RWPE2 (cell line): ENCODE measurements at regions not wholly inside any gene's neighbourhood (a gene's known extent, or its start where the extent isn't known, plus 50 kb on each side); places are given as distances from the start of the nearest gene placed in this dataset.

ENCODE experiments used
- ATAC-seq: fragments of 200-7000 bp; cut with Tn5 transposase; 3 replicates; pipeline ENCODE4 v1.9.1; 2021; ENCODE audit warnings: low read depth
- DNase-seq: peaks from one replicate; pipeline ENCODE4 v3.0.0-alpha.2; 2020; ENCODE audit warnings: low spot score
- H3K27ac ChIP-seq: fragments of 450-650 bp; 2 replicates; pipeline ENCODE4 v1.5.1; 2017; ENCODE audit warnings: mild to moderate bottlenecking; ENCODE audit not compliant: poor library complexity, severe bottlenecking
- H3K27me3 ChIP-seq: fragments of 250-450 bp; sonication (Bioruptor Pico); 2 replicates; pipeline ENCODE4 v1.5.1; 2021; ENCODE audit warnings: mild to moderate bottlenecking, moderate library complexity; ENCODE audit not compliant: insufficient read depth, poor library complexity, severe bottlenecking
- H3K36me3 ChIP-seq: fragments of 250-450 bp; sonication (Bioruptor Pico); 2 replicates; pipeline ENCODE4 v1.5.1; 2020; ENCODE audit warnings: low read depth, mild to moderate bottlenecking, moderate library complexity
- H3K4me1 ChIP-seq: fragments of 250-450 bp; sonication (Bioruptor Pico); 2 replicates; pipeline ENCODE4 v1.5.1; 2021; ENCODE audit warnings: mild to moderate bottlenecking, moderate library complexity; ENCODE audit not compliant: insufficient read depth, poor library complexity, severe bottlenecking
- H3K4me3 ChIP-seq: fragments of 250-450 bp; sonication (Bioruptor Pico); 2 replicates; pipeline ENCODE4 v1.5.1; 2021; ENCODE audit warnings: mild to moderate bottlenecking, moderate library complexity; ENCODE audit not compliant: severe bottlenecking
- H3K9me3 ChIP-seq: fragments of 250-450 bp; sonication (Bioruptor Pico); 2 replicates; pipeline ENCODE4 v1.5.1; 2021; ENCODE audit warnings: mild to moderate bottlenecking, moderate library complexity; ENCODE audit not compliant: severe bottlenecking
- CTCF ChIP-seq: fragments of 450-650 bp; IDR thresholded peaks from one replicate; pipeline ENCODE4 v1.5.1; 2017; ENCODE audit warnings: mild to moderate bottlenecking, moderate library complexity; ENCODE audit not compliant: poor library complexity, severe bottlenecking

GRCh38 chr4:36740796-36741310 is 459.4 kb downstream of the DTHD1 start:
- Histone ChIP-seq H3K27ac (no peak overlapping the region), H3K9me3 (no peaks in the 10 kb centered on the region), H3K4me3 (no peak overlapping the region), H3K27me3 (no peaks in the 10 kb centered on the region), H3K36me3 (no peaks in the 10 kb centered on the region), H3K4me1 (no peaks in the 10 kb centered on the region)
- TF ChIP-seq CTCF: no peak
- DNase-seq: no peak
- ATAC-seq: no peak

GRCh38 chr4:36747277-36748129 is 466.1 kb downstream of the DTHD1 start:
- ATAC-seq (no peak), DNase-seq (no peak)
- H3K4me3 ChIP-seq: no peak overlapping the region
- no peaks in the 10 kb centered on the region for H3K4me1 ChIP-seq
- H3K27me3 ChIP-seq: no peaks in the 10 kb centered on the region
- H3K36me3 ChIP-seq: no peaks in the 10 kb centered on the region
- H3K27ac ChIP-seq: no peak overlapping the region
- TF ChIP-seq CTCF: no peak
- H3K9me3 ChIP-seq: no peaks in the 10 kb centered on the region

- TF ChIP-seq CTCF: no peak
- no peak overlapping the region for H3K4me3 ChIP-seq
- DNase-seq (no peak), ATAC-seq (no peak)
- H3K27ac ChIP-seq: no peak overlapping the region
- no peaks in the 10 kb centered on the region for H3K4me1 ChIP-seq
- H3K9me3 ChIP-seq: no peaks in the 10 kb centered on the region
- H3K36me3 ChIP-seq: no peaks in the 10 kb centered on the region
- no peaks in the 10 kb centered on the region for H3K27me3 ChIP-seq
Measured at GRCh38 chr4:36753048-36753447, 471.6 kb downstream of the DTHD1 start.

GRCh38 chr4:36757580-36758311 is 476.3 kb downstream of the DTHD1 start:
- H3K9me3 ChIP-seq: no peaks in the 10 kb centered on the region
- no peaks in the 10 kb centered on the region for H3K36me3 ChIP-seq
- H3K4me3 ChIP-seq: no peak overlapping the region
- TF ChIP-seq CTCF: no peak
- DNase-seq (no peak), ATAC-seq (no peak)
- no peaks in the 10 kb centered on the region for H3K27me3 ChIP-seq
- H3K4me1 ChIP-seq: no peaks in the 10 kb centered on the region
- no peak overlapping the region for H3K27ac ChIP-seq
